Activated naive CD8-positive, alpha-beta T cell treated with anti-CD3 and anti-CD28 coated beads, Interleukin-2, amount 50 U/mL, for 16 hours (primary cell): ENCODE measurements at regions not wholly inside any gene's neighbourhood (a gene's known extent, or its start where the extent isn't known, plus 50 kb on each side); places are given as distances from the start of the nearest gene placed in this dataset.
"Not testable (repeated sequence)": the region's sequence is repeated elsewhere in the genome, so short reads cannot be mapped to it uniquely, and the experiment has no call there.

ENCODE experiments used
- DNase-seq: peaks from one replicate; pipeline ENCODE4 v3.0.0-alpha.2; 2020; ENCODE audit warnings: low read depth, low spot score

DNA sequence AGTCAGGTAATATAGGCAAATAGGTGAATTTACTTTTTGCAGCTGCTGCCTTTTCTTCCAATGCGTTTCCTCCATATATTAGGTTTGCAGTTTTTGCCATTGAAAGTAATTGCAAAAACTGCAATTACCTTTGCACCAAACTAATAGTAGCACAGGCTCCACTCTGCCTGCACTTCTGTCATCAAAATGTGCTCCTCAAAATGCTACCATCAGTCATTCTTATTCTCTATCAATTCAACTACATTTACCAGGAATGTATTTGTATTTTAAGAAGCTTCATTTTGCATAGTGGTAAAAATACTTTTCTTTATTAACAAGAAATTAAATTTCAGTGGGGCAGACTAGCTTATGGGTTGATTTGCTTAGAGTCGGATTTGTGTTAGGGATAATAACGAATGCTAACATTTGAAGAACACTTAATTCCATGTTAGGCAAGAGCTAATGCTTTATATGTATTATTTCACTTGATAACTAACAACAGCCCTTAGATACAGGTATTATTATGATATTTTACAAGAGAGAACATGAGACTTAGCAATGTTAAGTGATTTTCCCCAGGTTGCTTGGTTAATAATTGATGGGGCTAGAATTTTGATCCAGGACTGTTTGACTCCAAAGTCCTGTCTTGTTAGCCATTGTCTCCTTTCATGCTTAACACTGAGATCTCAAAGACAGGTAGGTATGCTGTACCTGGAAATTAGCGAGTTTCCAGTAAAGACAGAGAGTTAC is 300.4 kb downstream of the MAN2A1 start:
- no peak for DNase-seq

- DNase-seq = no peak
These were observed 301.1 kb downstream of the MAN2A1 start for GRCh38 chr5:109990723-109991359.

DNA sequence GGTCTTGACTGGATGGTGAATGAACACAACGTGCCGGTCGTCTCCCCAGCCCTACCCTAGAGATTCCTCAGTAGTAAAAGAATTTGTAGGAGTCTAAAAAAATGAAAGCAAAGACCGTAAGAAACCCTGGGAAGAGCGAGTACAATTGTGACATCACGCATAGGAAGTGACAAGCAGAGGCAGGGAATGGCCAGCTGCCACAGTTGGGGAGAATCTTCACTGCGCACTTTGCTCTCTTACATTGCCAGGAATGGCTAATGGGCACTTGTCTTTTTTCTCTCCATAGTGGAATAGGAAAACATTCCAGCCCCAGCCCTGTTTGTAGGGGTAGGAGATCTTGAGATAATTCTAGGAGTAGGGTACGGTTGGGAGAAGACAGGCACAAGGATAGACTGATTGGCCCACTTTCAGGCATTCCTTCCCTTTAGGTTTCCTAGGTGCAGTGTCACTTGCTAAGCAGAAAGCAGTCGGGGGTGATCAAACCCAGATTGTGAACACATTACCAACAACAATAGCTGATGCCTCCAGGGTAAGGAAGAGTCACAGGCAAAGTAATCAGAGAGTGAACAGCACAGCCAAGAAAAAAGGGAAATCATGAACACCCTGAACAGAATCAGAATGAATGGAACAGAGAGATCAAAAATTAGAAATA is 302.7 kb downstream of the MAN2A1 start:
- no peak for DNase-seq

DNA sequence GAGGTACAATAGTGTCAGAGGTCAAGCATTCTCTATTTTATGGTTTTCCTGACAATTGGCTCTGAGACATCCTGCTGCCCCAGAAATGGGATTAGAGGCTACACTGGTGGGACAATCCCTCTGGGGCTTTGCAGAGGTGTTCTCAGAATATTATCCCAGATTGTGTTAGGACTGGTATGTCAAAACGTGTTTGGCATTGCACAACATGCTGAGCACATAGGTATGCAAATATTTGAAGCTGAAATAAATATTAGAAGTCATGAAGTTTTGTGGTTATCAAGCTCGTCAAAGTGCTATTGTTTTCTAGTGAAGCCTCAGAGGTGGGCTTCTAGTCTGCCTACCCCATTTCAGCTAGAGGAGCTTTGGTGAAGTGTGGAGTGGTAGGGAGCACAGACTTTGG is 304.4 kb downstream of the MAN2A1 start:
- DNase-seq = no peak

DNA sequence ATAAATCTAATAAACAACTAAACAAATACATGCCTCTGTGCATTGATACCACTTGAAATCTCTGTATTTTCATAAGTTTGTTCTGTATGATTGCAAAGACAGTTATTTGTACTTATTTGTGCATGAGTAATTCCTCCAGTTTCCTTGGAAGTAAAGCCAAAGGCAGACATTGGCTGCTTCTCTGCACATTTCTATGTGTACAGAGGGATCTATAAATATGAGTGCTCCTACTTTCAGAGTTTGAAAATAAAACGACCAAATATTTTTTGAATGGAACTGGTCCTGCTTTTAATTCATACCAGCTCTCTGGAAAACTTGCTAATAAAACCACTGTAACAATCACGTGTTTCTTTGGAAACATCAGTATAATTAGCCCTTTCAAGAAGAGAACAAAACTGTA is 306.5 kb downstream of the MAN2A1 start:
- DNase-seq = no peak

- no peak for DNase-seq
These were observed 307.4 kb downstream of the MAN2A1 start for GRCh38 chr5:109997161-109997560.

DNA sequence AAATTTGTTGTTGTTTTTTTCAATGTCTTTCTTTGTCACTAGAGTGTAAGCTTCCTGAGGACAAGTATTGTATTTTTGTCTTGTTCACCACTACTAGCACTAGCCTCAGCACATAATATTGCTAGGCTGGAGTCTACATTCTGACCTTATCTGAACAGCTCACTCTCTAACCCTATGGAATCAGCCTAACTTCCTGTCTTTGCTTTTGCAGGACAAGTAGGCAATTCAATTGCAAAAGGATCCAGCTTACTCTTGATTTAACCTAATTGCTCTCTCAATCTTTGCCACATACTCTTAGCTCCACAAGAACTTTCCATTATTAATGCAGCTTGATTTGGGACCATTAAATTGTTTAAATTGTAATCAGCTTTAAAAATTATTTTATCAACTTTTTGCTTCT is 308.5 kb downstream of the MAN2A1 start:
- no peak for DNase-seq

DNA sequence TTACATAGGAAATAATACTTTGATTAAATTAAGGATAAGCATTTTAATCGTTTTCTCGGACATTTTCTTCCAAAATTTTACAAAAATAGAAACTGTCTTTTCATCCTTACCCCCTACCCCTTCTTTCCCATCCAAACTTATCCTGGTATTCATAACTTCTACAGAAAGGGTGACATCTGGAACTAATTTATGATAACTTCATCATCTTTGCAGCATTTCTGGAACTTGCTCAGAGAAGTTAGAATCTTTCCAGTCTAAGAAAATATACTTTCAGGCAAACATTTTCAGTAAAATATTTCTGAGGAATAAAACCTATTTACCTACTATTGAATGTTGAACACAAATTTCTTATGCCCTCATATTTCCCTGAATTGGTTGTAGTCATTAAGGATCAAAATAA is 309.0 kb downstream of the MAN2A1 start:
- DNase-seq = no peak

- DNase-seq = no peak
These were observed 311.9 kb downstream of the MAN2A1 start for GRCh38 chr5:110001648-110002047.

DNA sequence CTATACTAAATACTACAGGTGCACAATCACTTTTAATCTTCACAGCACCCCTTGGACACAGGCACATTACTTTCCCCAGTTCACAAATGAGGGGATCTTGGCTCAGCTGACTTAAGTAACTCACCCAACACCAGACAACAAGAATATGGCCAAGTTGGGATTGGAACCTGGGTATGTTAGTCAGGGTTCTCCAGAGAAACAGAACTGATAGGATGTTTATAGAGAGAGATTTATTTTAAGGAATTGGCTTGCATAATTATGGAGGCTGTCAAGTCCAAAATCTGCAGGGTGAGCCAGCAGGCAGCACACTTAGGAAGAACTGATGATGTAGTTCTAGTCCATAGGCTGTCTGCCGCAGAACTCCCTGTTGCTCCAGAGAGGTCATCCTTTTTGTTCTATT is 312.9 kb downstream of the MAN2A1 start:
- no peak for DNase-seq

- DNase-seq = not testable (repeated sequence)
These were observed 316.3 kb downstream of the MAN2A1 start for GRCh38 chr5:110005907-110006562.

DNA sequence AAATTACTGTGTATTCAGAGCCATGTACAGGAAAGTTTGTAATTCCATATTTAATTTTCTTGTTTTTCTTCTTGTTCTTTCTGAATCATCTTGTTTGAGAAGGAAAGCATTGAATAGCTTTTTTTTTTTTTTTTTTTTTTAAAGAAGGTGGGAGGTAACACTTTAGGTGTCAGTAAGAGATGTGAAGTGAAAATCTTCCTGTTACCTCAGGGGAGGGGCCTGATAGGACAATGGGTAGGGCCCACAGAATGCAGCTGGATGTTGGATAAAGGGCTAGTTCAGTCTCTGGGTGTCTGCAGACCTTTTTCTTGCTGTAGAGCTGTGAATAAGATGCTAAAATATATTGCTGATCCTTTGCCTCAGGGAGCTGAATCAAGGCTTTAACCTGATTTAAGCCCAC is 317.4 kb downstream of the MAN2A1 start:
- no peak for DNase-seq

- no peak for DNase-seq
These were observed 318.4 kb downstream of the MAN2A1 start for GRCh38 chr5:110008131-110008530.

GRCh38 chr5:110012145-110012544 is 322.4 kb downstream of the MAN2A1 start:
- DNase-seq = no peak

DNA sequence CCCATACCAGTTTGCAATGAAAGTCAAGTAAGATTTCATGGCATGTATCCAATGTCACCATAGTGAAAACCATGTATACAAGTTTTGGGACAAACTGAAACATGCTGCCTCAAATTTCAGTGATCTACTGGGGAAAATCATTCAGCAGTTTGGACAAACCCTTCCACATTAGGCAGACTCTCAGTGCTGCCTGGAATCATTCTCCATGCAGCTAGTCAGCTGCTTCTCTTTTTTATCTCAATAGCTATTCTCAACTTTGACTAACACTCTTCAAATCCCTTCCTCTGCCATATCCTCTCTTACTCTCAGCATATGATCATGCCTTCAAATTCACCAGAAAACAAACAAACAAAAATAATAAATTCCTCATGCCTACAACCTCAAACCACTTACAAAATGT is 323.3 kb downstream of the MAN2A1 start:
- no peak for DNase-seq

GRCh38 chr5:110017854-110018253 is 328.1 kb downstream of the MAN2A1 start:
- DNase-seq = no peak

DNA sequence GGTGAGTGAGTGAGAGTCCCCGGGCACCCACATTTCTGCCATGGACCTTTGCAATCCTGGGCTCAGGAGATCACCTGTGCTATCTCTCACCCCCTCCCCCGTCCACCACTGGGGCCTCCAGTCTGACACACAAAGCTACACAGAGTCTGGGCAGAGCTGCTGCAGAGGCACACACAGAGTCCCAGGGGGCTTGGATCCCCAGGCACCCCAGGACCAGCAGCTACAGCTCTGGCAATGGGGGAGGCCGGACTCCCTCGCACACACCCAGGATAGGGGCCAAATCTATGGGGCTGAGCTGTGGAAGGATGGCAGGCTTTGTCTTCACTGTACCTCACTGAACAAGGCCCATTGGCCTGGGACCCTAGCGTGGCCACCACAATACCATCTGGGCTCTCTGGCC is 328.8 kb downstream of the MAN2A1 start:
- DNase-seq = no peak

GRCh38 chr5:110019119-110019518 is 329.4 kb downstream of the MAN2A1 start:
- DNase-seq = no peak

- DNase-seq = no peak
These were observed 330.1 kb downstream of the MAN2A1 start for GRCh38 chr5:110019780-110020179.

DNA sequence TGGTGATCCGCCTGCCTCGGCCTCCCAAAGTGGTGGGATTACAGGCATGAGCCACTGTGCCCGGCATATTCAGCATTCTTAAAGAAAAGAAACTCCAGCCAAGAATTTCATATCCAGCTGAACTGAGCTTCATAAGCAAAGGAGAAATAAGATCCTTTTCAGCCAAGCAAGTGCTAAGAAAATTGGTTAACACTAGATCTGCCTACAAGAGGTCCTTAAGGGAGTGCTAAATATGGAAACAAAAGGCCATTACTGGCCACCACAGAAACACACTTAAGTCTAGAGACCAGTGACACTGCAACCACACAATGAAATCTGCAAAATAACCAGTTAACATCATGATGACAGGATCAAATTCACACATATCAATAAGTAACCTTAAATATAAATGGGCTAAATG is 331.5 kb downstream of the MAN2A1 start:
- DNase-seq = no peak

DNA sequence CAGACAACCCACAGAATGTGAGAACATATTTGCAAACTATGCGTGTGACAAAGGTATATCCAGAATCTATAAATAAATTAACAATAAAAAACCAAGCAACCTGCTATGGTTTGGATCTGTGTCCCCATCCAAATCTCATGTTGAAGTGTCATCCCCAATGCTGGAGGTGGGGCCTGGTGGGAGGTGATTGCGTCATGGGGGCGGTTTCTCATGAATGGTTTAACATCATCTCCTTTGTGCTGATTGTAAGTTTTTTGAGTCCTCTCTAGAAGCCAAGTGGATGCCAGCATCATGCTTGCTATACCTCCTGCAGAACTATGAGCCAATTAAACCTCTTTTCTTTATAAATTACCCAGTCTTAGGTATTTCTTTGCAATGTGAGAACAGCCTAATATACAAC is 335.4 kb downstream of the MAN2A1 start:
- no peak for DNase-seq

GRCh38 chr5:110027527-110028322 is 338.0 kb downstream of the MAN2A1 start:
- no peak for DNase-seq
